Stimulated activated naive CD8-positive, alpha-beta T cell treated with anti-CD3 and anti-CD28 coated beads, Interleukin-15, Interleukin-2, amounts not matched to agents 100 ng/mL and 50 ng/mL, for 24 hours (primary cell): ENCODE measurements at regions not wholly inside any gene's neighbourhood (a gene's known extent, or its start where the extent isn't known, plus 50 kb on each side); places are given as distances from the start of the nearest gene placed in this dataset.

Source experiments
- H3K27ac Mint-ChIP-seq: one replicate; pipeline ENCODE4 v1.8.0; 2021; ENCODE audit warnings: mild to moderate bottlenecking, mixed read lengths
- H3K27me3 Mint-ChIP-seq: one replicate; pipeline ENCODE4 v1.8.0; 2021; ENCODE audit warnings: mixed read lengths
- H3K36me3 Mint-ChIP-seq: one replicate; pipeline ENCODE4 v1.8.0; 2021; ENCODE audit warnings: low read depth, mixed read lengths
- H3K4me1 Mint-ChIP-seq: one replicate; pipeline ENCODE4 v1.8.0; 2021; ENCODE audit warnings: low read depth, mixed read lengths
- H3K4me3 Mint-ChIP-seq: one replicate; pipeline ENCODE4 v1.8.0; 2021; ENCODE audit warnings: mild to moderate bottlenecking, mixed read lengths
- H3K9me3 Mint-ChIP-seq: one replicate; pipeline ENCODE4 v1.8.0; 2021; ENCODE audit warnings: mixed read lengths

DNA sequence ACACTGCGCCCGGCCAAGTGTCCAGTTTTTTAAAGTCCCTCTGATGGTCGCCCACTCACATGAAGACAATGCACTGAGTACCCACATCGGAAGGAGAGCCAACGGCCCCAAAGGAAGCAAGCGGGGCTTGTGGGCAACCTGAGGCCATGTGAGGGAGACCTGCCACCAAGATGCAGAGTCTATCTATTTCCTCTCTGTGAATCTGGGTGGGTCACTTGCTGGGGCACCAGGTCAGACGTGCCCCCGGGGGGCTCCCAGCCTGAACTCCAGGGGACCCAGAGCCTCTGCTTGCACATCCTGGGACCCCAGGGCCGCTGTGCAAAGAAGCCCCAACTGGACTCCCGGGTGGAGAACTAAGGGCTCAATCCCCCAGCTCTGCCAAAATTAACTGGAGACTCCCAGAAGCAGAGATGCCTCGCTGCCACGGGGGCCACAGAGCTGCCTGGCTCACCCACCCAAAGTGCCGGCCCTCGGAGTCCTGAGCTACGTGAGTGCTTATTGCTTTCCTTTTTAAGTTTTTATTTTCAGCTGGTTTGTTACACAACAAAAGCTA lies 106.4 kb downstream of the BRD1 start:
- no peaks in the 10 kb centered on the region for H3K9me3 Mint-ChIP-seq
- no peak overlapping the region for H3K4me3 Mint-ChIP-seq
- H3K27me3 Mint-ChIP-seq: peaks cover 4% of the 10 kb centered on the region
- no peak overlapping the region for H3K27ac Mint-ChIP-seq
- no peaks in the 10 kb centered on the region for H3K36me3 Mint-ChIP-seq
- H3K4me1 Mint-ChIP-seq: peaks cover 4% of the 10 kb centered on the region

DNA sequence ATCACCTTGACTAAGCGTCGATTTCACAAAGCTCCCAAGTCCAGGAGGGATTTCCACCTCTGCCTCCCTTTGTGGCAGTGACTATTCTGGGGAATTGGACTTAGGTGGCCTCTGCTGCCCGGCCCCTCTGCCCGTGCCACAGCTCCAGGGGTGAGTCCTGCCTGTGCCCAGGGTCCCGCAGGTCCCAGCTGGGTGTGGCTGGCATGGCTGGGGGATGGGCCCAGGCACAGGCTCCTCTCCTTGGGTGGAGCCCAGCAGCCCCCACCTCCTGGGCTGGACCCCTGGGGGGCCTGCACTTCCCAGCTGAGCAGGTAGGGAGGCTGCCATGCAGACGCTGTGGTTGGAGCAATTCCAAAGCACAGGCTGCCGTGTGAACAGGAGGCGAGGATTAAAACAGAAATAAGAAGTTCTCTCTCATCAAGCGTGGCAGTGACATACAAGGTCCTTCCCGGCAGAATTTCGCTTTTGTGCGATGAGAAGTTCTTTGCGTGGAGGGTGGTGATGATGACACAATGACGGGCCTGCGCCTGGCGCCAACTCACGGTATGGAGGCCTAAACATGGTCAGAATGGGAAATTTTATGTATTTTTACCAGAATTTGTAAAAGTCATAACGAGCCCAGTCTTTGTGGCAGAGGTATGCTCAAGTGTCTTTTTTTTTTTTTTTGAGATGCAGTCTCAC lies 107.3 kb downstream of the BRD1 start:
- Mint-ChIP-seq H3K9me3 (no peaks in the 10 kb centered on the region), H3K27me3 (no peaks in the 10 kb centered on the region), H3K36me3 (no peaks in the 10 kb centered on the region), H3K4me3 (no peak overlapping the region), H3K4me1 (peaks cover 4% of the 10 kb centered on the region), H3K27ac (no peak overlapping the region)

DNA sequence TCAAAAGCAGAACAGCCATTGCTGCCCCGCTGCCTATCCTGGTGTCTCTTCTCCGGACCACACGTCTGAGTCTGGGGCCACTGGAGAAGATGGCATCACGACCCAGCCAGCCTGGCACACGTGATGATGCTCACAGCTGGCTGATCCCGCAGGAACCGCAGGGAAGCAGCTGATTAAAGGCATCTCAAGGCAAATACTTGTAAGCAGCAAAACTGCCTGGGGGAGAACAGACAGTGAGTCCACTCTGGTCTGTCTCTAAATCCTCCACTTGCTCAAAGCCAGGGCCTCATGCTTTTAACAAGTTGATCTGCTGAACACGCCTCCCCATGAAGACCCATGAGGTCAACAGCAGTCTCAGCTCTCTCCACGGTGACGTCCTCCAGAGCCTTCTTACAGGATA lies 108.6 kb downstream of the BRD1 start:
- no peaks in the 10 kb centered on the region for H3K36me3 Mint-ChIP-seq
- H3K9me3 Mint-ChIP-seq: no peaks in the 10 kb centered on the region
- H3K4me1 Mint-ChIP-seq: peaks cover 3% of the 10 kb centered on the region
- H3K4me3 Mint-ChIP-seq: no peak overlapping the region
- H3K27me3 Mint-ChIP-seq: no peaks in the 10 kb centered on the region
- H3K27ac Mint-ChIP-seq: no peak overlapping the region

DNA sequence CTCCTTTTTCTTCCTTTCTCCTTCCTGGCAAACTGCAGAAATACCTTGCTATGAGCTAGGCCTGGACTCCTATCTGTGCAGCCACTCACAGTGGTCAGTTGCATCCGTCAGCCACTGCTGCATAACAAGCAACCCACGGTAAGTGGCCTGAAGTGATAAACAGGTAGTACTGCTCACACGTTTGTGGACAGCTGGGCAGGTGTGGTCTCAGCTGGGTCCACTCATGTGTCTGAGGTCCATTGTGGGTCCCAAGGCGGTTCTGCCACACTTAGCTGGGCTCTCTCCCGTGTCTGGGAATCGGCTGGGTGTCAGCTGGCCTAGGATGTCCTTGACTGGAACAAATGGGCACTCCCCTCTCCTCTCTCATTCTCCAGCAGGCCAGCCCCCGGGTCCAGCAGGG lies 109.3 kb downstream of the BRD1 start:
- no peaks in the 10 kb centered on the region for H3K9me3 Mint-ChIP-seq
- H3K36me3 Mint-ChIP-seq: no peaks in the 10 kb centered on the region
- no peaks in the 10 kb centered on the region for H3K4me1 Mint-ChIP-seq
- no peak overlapping the region for H3K4me3 Mint-ChIP-seq
- H3K27ac Mint-ChIP-seq: no peak overlapping the region
- H3K27me3 Mint-ChIP-seq: no peaks in the 10 kb centered on the region

DNA sequence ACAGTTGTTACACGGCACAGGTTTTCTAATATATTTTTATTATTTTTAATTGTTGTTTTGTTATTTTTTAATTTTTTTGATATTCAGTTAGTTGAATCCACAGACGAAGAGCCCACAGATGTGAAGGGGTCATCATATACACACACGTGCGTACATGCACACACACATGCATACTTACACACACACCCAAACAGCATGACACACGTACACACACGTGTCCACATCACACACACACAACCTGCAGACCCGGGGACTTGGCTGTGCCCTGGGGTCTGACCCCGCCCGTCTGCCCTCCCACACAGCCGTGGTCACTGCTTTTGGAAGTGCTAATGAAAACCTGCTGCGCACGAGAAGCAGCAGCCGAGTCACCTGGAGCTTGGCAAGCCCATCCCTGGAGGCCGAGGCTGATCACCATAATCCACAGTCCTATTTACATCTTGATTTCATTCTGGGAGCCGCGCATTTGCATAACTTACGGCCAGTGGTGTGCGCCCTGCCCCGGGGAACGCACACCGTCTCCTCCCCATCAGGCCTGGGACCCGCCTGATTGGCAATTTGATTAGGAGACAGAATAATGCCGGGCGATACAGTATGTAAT lies 110.3 kb downstream of the BRD1 start:
- H3K36me3 Mint-ChIP-seq: no peaks in the 10 kb centered on the region
- no peak overlapping the region for H3K27ac Mint-ChIP-seq
- no peak overlapping the region for H3K4me3 Mint-ChIP-seq
- H3K9me3 Mint-ChIP-seq: no peaks in the 10 kb centered on the region
- H3K27me3 Mint-ChIP-seq: peaks cover 3% of the 10 kb centered on the region
- no peaks in the 10 kb centered on the region for H3K4me1 Mint-ChIP-seq

DNA sequence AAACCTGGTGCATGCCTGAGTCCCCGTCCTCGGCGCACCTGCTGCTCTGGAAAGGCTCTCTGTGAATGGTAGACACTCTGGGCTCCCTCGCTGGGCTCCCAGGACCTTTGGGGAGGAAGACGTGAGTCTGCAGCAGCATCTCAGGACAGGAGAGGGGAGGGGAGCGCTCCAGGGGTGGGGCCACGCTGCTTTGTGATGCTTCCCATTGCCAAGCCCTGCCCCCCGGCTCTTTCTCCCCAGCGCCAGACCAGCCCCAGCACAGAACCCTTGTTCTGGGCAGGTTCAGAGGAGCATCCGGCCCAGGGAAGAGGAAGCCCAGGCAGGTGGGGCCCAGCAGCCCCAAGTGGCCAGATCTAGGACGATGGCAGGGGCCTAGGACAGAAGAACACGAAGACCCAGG lies 111.2 kb downstream of the BRD1 start:
- H3K4me1 Mint-ChIP-seq: no peaks in the 10 kb centered on the region

DNA sequence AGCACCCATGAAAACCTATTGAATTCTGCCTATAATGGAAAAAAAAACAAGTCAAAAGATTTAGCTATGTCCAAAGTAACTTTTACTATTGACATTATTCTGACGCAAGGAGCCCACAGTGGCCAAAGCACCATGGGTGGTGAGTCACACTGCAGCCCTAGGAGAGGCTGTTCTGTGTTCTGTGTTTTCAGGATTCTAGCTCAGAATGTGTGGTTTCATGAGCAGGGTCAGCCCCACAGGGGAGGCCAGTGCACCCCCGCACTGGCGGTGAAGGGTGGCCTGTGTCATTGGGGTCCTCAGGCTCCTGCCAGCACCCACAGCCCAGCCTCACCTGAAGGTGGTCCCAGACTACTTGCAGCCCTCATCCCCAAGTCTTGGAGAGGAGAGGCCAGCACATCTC lies 112.2 kb downstream of the BRD1 start:
- Mint-ChIP-seq H3K4me3 (no peak overlapping the region), H3K9me3 (no peaks in the 10 kb centered on the region), H3K27me3 (peaks cover 18% of the 10 kb centered on the region), H3K27ac (no peak overlapping the region), H3K36me3 (no peaks in the 10 kb centered on the region), H3K4me1 (no peaks in the 10 kb centered on the region)

More for the DNA sequence above, 111.2 kb downstream of the BRD1 start:
- Mint-ChIP-seq H3K36me3 (no peaks in the 10 kb centered on the region), H3K9me3 (no peaks in the 10 kb centered on the region), H3K27ac (no peak overlapping the region), H3K27me3 (peaks cover 8% of the 10 kb centered on the region), H3K4me3 (no peak overlapping the region)

DNA sequence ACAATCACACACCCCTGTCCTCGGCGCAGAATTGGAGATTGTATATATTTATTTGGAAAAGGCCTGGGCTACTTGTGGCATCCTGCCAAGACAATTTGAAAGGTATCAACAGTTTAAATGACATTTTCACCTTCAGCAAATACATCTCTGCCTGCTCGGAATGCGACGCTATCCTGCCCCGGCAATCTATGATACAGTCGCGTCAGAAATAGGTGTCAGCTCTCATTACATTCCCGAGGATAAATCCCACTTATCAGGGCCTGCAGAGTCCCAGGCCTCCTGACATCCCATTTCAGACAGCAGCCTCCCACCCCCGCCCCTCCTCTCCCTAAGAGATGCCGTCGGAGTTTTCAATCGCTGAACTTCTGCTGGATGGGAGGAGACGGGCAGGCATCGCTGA lies 114.7 kb downstream of the BRD1 start:
- peaks cover 3% of the 10 kb centered on the region for H3K9me3 Mint-ChIP-seq
- H3K4me3 Mint-ChIP-seq: no peak overlapping the region
- peaks cover 26% of the 10 kb centered on the region for H3K27me3 Mint-ChIP-seq
- H3K27ac Mint-ChIP-seq: no peak overlapping the region
- H3K36me3 Mint-ChIP-seq: no peaks in the 10 kb centered on the region
- H3K4me1 Mint-ChIP-seq: no peaks in the 10 kb centered on the region

DNA sequence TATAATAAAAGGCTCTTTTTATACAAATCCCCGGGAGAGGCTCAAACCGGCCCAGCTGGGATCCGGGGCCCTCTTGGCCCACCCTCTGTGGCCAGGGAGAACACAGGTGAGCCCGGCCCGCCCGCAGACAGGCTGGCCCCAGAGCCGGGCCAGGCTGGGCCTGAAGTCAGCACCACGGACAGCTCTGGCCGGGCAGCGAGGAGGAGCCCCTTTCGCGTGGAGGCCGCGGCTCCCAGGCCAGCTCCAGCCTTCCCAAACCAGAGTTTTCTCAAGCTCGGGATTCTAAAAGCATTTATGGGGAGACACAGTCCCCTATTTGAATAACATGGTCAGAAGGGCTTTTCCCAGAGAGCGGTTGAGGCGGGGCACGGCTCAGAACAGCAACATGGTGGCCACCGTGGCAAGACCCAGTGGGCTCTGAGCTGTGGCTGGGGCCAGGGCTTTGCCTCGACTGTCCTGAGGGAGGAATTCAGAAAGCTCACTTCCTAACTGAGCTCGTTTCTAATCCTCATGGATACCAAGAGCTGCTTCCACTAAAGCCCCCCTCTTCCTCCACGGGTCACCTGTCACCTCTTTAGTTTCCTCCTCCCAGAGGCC lies 115.4 kb downstream of the BRD1 start:
- Mint-ChIP-seq H3K4me3 (no peak overlapping the region), H3K27me3 (peaks cover 31% of the 10 kb centered on the region), H3K9me3 (peaks cover 3% of the 10 kb centered on the region), H3K4me1 (no peaks in the 10 kb centered on the region), H3K27ac (no peak overlapping the region), H3K36me3 (no peaks in the 10 kb centered on the region)

DNA sequence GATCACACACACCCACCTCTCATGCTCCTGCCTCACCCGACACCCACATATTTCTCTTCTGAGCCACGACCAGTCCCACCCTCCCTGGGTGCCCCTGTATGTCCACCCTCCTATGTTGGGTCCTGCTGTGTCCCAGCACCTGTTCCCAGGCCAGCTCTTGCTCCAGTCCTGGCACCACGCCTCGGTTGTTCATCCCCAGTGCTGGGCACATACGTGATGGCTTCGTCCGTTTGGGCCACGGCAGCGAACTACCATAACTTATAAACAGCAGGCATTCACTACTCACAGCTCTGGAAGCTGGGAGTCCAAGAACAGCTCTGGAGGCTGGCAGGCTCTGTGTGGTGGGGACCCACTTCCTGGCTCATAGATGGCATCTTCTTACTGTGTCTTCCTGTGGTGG lies 116.9 kb downstream of the BRD1 start:
- no peaks in the 10 kb centered on the region for H3K36me3 Mint-ChIP-seq
- peaks cover 3% of the 10 kb centered on the region for H3K9me3 Mint-ChIP-seq
- H3K27ac Mint-ChIP-seq: no peak overlapping the region
- peaks cover 37% of the 10 kb centered on the region for H3K27me3 Mint-ChIP-seq
- peaks cover 4% of the 10 kb centered on the region for H3K4me1 Mint-ChIP-seq
- no peak overlapping the region for H3K4me3 Mint-ChIP-seq

DNA sequence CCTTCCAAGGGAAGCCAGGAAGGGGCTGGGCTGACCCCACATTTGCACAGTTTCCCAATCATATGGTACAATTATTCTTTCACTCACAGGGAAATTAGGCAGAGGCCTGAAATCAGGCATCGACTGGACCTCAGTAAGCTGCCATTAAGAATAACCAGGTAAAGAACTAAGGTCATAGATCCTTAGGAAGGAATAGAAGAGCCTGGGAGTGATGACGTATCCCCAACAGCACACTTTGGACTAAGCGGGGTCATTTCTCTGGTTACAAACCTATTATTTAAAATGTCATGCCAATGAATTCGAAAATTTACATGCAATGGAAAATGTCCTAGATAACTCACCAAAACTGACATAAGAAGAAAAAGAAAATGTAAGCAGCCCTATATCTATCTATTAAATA lies 118.2 kb downstream of the BRD1 start:
- Mint-ChIP-seq H3K27ac (no peak overlapping the region), H3K36me3 (no peaks in the 10 kb centered on the region), H3K9me3 (peaks cover 3% of the 10 kb centered on the region), H3K4me1 (peaks cover 8% of the 10 kb centered on the region), H3K27me3 (peaks cover 42% of the 10 kb centered on the region), H3K4me3 (no peak overlapping the region)

DNA sequence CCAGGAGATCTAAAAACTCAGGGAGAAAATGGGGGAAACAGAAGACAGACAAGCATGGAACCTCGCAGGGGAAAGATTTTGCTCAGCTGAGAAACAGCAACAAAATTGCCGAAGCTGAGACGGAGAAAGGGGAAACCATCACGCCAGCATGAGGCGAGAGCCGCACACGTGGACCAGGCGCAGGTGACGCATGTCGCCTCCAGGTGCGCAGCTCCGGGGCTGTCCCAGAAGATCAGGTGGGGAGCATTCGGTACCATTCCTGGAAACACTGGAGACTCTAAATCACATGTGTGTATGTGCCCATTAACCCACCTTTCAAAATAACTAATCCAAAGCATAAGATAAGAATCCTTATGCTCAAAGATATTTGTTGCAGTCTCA lies 121.7 kb downstream of the BRD1 start:
- peaks cover 39% of the 10 kb centered on the region for H3K27me3 Mint-ChIP-seq
- peaks cover 8% of the 10 kb centered on the region for H3K4me1 Mint-ChIP-seq
- H3K4me3 Mint-ChIP-seq: no peak overlapping the region
- no peak overlapping the region for H3K27ac Mint-ChIP-seq
- H3K36me3 Mint-ChIP-seq: no peaks in the 10 kb centered on the region
- H3K9me3 Mint-ChIP-seq: peaks cover 8% of the 10 kb centered on the region

DNA sequence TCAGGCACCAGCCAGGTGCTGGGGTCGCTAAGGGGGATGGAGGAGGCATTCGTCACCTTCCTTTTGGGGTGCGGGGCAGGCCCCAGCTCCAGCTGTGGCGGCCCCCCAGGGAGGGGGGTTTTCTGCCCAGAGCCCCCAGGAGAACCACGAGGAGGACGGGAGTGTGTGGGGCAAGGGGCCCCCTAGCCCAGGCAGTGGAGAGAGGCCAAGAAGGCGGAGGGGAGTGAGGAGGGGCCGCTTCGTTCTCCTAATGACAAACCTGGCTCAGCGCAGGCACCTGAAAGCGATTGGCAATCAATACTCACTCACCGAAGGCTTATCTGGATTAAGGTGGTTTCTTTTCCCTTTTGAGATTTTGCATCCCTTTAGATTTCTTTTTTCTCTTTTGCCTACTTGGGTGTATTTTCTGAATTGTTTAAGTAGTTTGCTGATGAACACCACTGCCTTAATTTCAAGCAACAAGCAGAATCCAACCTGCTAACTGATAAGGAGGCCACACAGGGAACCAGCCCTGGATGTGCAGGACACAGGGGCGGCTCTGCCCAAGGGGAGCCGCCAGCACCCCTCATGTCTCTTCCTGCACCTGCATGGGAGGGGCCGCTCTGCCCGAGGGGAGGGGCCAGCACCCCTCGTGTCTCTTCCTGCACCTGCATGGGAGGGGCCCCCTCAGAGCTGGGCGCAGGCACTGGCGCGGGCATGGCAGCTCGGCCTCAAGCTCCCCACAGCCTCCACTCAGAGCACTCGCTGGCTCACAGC lies 122.3 kb downstream of the BRD1 start:
- H3K9me3 Mint-ChIP-seq: peaks cover 8% of the 10 kb centered on the region
- H3K27me3 Mint-ChIP-seq: peaks cover 33% of the 10 kb centered on the region
- H3K36me3 Mint-ChIP-seq: no peaks in the 10 kb centered on the region
- no peak overlapping the region for H3K4me3 Mint-ChIP-seq
- no peak overlapping the region for H3K27ac Mint-ChIP-seq
- peaks cover 8% of the 10 kb centered on the region for H3K4me1 Mint-ChIP-seq

DNA sequence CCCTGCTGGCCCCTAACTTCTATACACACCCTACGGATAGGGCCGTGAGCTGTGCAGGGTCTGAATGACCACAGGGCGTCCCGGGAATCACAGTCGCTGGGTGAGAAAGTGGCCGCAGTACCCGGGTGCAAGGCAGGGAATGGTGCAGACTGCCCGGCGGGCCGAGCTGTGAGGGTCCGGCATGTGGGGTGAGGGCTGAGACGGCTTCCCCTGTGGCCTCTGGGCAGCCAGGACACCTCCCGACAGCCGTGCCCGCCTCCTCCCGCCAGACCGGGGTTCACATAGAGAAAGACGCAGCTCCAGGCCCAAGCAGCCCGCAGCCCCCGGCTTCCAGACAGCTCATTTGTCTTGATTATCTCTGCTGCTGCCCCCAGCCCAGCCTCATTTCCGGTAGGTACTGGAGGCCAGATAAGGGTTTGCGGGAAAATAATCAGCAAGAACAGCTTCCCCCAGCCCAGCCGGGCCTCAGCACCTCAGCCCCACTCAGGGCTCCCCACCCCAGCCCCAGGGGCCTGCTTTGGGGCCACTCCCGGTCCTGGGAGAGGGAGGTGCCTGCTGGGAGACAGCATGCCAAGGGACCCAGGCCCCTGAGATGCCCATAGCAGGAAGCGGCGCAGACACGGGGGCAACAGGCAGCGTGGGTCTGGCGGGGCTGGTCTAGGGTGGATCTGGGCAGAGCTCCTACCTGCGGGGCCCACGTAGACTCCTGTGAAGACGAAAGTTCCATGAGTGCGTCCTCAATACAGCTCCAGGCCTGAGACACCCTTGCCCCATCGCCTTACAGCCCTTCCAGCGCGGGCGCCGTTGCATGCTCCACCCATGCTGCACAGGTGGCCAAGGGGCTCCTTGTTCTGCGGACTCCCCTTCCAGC lies 123.1 kb downstream of the BRD1 start:
- Mint-ChIP-seq H3K9me3 (peaks cover 8% of the 10 kb centered on the region), H3K27me3 (peaks cover 27% of the 10 kb centered on the region), H3K4me1 (peaks cover 8% of the 10 kb centered on the region), H3K4me3 (no peak overlapping the region), H3K36me3 (no peaks in the 10 kb centered on the region), H3K27ac (no peak overlapping the region)
